Stimulated activated CD8-positive, alpha-beta memory T cell treated with anti-CD3 and anti-CD28 coated beads, Interleukin-4, amount 100 ng/mL, for 4 hours (primary cell): ENCODE measurements at regions not wholly inside any gene's neighbourhood (a gene's known extent, or its start where the extent isn't known, plus 50 kb on each side); places are given as distances from the start of the nearest gene placed in this dataset.

Experiments
- DNase-seq, 2 donors: peaks; one replicate each; pipeline ENCODE4 v3.0.0-alpha.2; 2020; ENCODE audit warnings: low read depth in 2 of 2, low spot score in 1 of 2

DNA sequence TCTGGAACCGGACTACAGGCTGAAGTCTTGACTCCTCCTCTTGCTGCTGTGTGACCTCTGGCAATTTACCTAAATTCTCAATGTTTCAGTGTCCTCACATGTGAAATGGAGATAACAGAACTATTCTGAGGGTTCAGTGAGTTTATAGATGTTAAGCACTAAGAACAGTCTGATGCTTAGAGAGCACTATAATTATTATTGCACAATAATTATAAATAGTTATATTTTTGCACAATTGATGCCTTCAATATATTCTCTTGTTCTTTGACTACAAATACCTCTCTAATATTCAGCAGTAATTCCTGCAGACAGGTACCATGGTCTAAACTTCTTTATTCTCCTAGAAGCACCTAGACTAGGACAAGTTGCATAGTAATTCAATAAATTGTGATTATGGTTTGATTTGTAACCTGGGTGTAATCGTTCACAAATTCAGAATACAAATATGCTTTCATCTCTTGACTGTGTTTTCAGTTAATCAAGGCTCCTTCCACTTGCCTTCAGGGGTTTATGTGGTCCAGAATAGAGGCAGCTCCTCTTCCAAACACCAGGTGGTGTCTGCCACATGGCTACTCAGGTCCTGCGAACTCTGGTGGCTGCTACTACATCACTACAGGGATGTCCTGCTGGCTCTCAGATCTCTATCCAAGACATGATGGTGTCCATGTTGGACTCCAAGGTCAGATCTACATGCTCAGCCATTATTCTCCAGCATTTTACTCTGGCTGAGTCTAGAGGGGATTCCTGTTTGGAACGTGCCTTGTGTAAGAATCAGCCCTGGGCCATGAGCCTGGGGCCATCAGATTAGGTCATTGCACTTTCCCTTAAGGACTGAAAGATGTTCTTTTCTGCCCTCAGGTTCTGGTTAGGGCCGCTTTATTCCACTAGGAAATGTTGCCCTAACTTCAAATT, 103.4 kb downstream of the QRFPR start:
- no peak for DNase-seq

- no peak for DNase-seq
Measured at GRCh38 chr4:121273191-121273590, 107.6 kb downstream of the QRFPR start.

GRCh38 chr4:121272526-121272925, 108.3 kb downstream of the QRFPR start:
- no peak for DNase-seq

DNA sequence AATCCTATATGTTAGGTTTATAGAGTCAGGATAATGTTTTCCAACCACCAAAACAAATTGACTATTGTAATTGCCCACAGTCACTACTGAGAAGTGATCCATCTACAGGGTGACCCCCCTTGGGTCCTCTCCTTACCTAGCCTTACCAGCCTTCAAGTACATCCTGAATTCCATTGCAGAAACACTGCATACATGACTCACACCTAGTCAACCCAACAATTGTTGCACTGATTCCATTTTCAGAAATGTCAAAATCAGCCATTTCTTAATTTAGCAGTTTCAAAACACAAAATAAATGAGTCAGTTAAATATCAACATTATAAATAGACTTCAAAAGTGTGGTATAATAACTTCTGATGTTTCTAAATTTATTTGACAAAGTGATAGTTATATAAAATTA, 106.3 kb upstream of the TNIP3 start:
- no peak for DNase-seq

GRCh38 chr4:121269001-121269400, 104.9 kb upstream of the TNIP3 start:
- no peak for DNase-seq

GRCh38 chr4:121266982-121267381, 102.9 kb upstream of the TNIP3 start:
- no peak for DNase-seq

DNA sequence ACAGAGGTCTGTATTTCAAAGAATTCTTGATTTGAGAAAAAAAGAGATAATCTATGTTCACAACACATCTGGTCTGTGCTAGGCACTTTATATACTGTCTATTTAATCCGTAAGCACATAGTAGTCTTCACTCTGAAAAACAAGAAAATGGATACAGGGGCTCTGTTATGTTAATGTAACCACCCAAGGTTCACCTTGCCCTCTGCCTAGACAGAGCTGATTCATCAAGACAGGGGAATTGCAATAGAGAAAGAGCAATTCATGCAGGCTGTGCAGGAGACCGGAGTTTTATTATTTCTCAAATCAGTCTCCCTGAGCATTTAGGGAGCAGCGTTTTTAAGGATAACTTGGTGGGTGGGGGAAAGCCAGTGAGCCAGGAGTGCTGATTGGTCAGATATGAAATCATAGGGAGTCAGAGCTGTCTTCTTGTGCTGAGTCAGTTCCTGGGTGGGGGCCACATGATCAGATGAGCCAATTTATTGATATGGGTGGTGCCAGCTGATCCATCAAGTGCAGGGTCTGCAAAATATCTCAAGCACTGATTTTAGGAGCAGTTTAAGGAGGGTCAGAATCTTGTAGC, 92.9 kb upstream of the TNIP3 start:
- no peak for DNase-seq

DNA sequence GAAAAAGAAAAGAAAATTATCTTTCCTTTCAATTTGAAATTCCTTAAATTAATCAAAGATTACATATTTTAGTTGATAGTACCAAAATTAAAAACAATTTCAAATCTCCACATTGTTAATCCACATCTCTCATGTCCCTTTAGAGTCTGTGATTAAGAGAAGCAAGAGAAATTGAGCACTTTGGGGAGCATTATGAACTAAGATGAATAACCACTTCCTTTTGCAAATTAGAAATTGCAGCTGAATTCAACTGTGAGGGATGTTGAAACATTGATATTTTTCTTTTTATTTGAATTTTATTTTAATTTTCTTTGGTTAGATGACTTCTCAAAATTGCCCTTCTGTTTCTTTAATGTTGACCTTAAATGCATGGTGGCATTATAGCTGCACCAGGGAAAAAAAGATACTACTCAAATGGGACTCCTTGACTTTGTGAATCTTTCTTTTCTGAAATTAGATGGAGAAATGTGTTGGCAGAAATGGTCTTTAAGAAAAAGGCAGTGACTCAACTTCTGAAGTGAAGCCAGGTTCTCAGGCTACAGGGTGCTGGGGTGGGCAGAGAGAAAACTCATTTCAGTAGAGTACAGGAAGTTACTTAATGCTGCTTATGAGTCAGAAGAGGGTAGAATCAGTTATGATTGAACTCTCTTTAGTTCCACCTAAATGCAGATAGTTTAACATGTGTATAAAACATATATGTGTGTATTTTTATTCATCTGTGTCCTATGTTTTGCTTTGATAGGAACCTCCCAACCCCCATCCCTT, 92.0 kb upstream of the TNIP3 start:
- DNase-seq = peak in 1 of 2 donors; percentile 34

- no peak for DNase-seq
Measured at GRCh38 chr4:121253961-121254360, 89.8 kb upstream of the TNIP3 start.

DNA sequence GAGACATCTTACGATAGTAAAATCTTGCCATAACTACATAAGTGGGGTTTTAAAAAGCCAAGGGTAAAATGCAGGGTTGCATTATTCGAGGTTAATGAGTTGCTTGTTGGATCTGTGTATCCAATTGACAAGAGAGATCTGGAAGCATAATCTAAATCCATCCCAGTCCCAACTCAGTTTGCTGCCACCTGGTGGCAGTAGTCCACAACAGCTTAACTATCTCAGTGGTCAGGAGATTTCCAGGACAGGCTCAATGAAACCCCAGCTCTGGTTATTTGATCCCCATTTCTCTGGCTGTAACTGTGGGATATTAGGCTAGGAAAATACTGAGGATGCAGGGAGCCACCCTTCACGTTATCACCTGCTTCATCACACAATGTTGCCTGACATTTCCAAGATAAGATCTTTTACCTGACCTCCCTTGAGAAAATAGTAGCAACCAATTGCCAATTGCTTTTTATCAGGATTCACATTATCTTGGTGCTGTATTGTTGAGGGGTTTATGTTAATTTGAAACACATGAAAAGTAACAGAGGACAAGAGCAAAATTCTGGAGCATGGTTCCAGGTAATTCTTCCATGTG, 88.2 kb upstream of the TNIP3 start:
- peak; percentile 17 to 31 for DNase-seq

DNA sequence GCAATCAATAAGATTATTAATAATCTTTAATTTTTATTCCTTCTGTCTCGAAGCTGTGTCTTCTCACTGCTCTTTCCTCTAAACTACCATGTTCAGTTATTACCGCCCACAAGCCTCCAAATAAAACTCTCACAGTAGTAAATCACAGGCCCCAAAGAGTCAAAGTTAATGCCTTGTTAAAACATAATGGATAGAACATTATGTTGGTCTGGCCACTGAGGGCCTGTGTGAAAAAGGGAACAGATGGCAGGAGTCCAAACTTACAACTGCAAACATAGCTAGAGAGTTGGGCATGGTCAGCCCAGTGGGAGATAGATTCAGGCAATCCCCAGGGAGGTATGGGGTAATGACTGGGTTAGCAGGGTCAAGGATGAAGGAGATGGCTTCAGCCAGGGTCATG, 84.6 kb upstream of the TNIP3 start:
- DNase-seq = no peak

DNA sequence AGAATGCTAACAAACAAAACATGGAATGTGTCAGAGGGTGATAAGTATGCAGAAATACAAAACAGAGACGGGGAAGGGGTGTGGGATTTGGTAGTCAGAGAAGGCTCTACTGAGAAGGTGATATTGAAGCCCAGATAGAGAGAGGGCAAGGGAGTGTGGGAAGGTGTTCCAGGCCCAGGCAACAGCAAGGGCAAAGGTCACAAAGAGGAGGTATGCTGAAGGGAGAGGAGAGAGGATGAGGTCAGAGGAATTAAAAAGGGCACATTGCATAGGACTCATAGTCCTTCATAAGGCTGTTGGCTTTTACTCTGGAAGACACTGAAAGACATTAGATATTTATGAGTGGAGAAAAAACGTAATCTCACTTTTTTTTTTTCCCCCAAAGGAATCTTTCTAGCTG, 82.6 kb upstream of the TNIP3 start:
- DNase-seq = no peak

DNA sequence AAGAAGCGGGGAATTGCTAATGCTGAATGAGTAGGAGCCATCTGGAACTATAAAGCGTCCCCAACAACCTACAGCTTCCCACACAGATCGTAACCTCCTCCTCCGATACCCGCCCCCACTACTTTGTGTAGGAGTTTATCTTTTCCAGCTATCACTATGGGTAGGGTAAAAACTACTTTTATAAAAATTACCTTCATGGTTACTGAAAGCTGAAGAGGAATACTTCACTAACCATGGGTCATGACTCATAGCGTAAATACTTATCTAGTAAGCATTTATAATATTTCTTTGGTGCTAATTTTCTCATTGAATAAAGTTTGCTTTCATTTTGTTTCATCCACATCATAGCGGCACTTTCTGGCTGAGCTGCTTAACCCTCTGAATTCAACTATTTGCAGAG, 79.4 kb upstream of the TNIP3 start:
- no peak for DNase-seq

GRCh38 chr4:121242188-121242750, 78.1 kb upstream of the TNIP3 start:
- no peak for DNase-seq

DNA sequence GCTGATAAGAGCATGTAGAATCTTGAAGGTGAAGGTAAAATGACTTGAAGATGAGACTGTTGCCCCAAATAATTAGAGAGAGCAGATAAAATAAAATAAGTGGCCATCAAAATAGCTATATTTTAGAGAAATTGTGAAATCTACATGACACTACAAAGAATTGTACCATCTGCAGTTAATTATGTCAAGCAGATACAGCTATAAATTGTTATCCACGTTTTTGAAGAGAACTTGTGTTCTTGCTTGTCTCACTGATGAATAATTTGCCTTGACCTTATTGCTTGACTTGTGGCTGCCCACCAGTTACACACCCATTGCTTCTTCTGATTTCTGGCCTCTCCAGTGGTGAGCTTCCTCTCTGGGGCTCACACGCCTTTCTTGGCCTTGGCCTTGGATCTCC, 75.8 kb upstream of the TNIP3 start:
- DNase-seq = no peak

DNA sequence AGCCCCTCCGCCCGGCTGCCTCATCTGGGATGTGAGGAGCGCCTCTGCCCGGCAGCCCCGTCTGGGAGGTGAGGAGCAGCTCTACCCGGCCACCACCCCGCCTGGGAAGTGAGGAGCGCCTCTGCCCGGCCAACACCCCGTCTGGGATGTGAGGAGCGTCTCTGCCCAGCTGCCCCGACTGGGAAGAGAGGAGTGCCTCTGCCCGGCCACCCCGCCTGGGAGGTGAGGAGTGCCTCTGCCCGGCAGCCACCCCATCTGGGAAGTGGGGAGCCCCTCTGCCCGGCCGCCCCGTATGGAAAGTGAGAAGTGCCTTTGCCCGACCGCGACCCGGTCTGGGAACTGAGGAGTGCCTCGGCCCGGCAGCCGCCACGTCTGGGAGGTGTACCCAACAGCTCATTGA, 74.3 kb upstream of the TNIP3 start:
- no peak for DNase-seq

DNA sequence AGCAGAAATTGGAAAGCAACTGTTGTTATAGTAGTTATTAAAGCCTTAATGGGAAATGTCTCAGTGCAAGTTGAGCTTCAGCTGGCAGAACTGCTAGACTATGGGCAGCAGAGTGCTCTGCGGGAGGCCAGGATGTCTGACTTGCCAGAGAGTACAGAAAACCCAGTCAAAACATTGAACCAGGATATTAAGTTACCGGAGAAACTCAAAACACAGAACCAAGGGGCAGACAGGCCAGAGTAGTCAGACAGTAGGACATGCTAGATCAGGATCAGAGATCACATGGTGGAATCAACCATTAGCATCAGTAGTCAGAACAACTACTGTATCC, 72.9 kb upstream of the TNIP3 start:
- DNase-seq = no peak

GRCh38 chr4:121236353-121237068, 72.4 kb upstream of the TNIP3 start:
- DNase-seq = no peak

DNA sequence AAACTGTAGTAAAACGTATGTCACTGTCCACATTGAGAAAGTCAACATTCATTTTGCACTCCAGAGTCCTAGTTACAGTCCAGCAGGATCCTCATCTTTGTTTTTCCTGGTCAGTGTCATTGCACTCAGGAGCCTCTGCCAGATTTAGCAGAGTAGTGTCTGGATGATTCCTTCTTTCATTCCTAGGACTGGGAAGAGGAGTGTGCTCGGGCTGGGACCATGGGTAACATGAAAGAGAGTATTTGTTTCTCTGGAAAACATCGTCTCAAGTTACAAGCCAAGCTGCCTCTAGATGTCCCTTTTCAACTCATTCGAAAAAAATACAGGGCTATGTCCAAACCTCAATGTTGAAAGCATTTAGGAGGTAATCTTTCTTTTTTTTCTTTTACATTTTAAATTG, 69.9 kb upstream of the TNIP3 start:
- DNase-seq = no peak

- no peak for DNase-seq
Measured at GRCh38 chr4:121229993-121230392, 65.9 kb upstream of the TNIP3 start.

DNA sequence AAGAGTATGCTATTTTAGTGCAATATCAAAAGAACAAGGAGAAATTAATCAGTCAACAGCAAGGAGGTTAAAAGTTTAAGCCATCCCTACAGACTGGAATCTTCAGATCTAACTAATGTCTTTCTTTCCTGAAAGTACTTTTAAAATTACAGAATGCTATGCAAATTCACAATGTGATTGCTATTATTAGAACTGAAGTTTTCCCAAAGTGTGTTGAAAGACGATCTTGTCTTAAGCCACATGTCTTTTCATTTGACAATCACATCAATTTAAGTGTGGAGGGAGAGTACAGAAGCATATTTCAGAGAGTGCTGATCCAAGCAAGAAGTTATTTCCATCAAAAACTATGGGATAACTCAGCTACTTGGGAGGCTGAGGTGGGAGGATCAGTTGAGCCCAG, 64.7 kb upstream of the TNIP3 start:
- no peak for DNase-seq
